B cell (primary cell): ENCODE measurements at regions not wholly inside any gene's neighbourhood (a gene's known extent, or its start where the extent isn't known, plus 50 kb on each side); places are given as distances from the start of the nearest gene placed in this dataset.

ENCODE experiments used
- ATAC-seq: fragments of 200-7000 bp; cut with Tn5 transposase; one replicate; pipeline ENCODE4 v1.10.0; 2021; ENCODE audit warnings: low read depth, mild to moderate bottlenecking, moderate number of reproducible peaks, moderate library complexity
- CTCF ChIA-PET: fragments of 350-600 bp; sonication (Branson Sonifier 250); formaldehyde crosslinking; loops from one replicate; lab custom pipeline; 2021; ENCODE audit warnings: antibody characterized with exemption, inconsistent platforms; lab: Charles Lee
- POLR2A ChIA-PET: fragments of 350-600 bp; sonication (Branson Sonifier 250); formaldehyde crosslinking; loops from one replicate; lab custom pipeline; 2021; ENCODE audit warnings: antibody characterized with exemption; lab: Charles Lee
- DNase-seq: peaks from one replicate; pipeline ENCODE4 v3.0.0; 2013
- H2AFZ ChIP-seq: 2 replicates; pipeline ENCODE4 v1.6.1; 2012; ENCODE audit warnings: mild to moderate bottlenecking, low read depth, low read length; ENCODE audit not compliant: insufficient read depth, poor library complexity, severe bottlenecking
- H3K27ac ChIP-seq, 2 donors: 1 replicate in 1 of 2; 2 replicates in 1 of 2; pipeline ENCODE4 v1.5.1; 2012 to 2013; ENCODE audit warnings: low read length in 2 of 2, mild to moderate bottlenecking in 2 of 2, moderate library complexity in 1 of 2
- H3K27me3 ChIP-seq, 4 experiments: fragments of 200-600 bp in 1 of 4; sonication (generic) in 1 of 4; replicated peaks in 1 of 4; 1 replicate in 2 of 4; 2 replicates in 2 of 4; pipeline versions ENCODE4 v1.6.1 to v1.7.0; 2013 to 2016; ENCODE audit warnings: low read length in 3 of 4, mild to moderate bottlenecking in 2 of 4, mixed read lengths in 1 of 4, moderate library complexity in 1 of 4; ENCODE audit not compliant: insufficient read depth in 4 of 4, control insufficient read depth in 3 of 4; ENCODE audit errors: control extremely low read depth in 1 of 4
- H3K36me3 ChIP-seq, 2 experiments: replicated peaks in 1 of 2; 1 replicate in 1 of 2; 2 replicates in 1 of 2; pipeline versions ENCODE4 v1.6.1 to v1.7.1; 2013; ENCODE audit warnings: low read length in 1 of 2; ENCODE audit not compliant: insufficient read depth in 2 of 2, control insufficient read depth in 1 of 2; ENCODE audit errors: control extremely low read depth in 1 of 2, extremely low read depth in 1 of 2
- H3K4me1 ChIP-seq, 2 donors: fragments of 200-600 bp in 1 of 2; sonication (generic) in 1 of 2; 1 replicate in 1 of 2; 2 replicates in 1 of 2; pipeline versions ENCODE4 v1.5.1 to v1.6.1; 2013 to 2017; ENCODE audit warnings: low read length in 2 of 2; ENCODE audit not compliant: control insufficient read depth in 2 of 2, insufficient read depth in 2 of 2
- H3K4me2 ChIP-seq: replicated peaks from 2 replicates; pipeline ENCODE3; 2012; ENCODE audit warnings: mild to moderate bottlenecking, low read depth, low read length; ENCODE audit not compliant: poor library complexity, severe bottlenecking
- H3K4me3 ChIP-seq, 5 experiments: fragments of 200-600 bp in 1 of 5; sonication (generic) in 1 of 5; 1 replicate in 3 of 5; 2 replicates in 2 of 5; pipeline versions ENCODE4 v1.5.1 to v1.7.0; 2011 to 2016; ENCODE audit warnings: low read length in 4 of 5, mild to moderate bottlenecking in 4 of 5, low read depth in 2 of 5, control low read depth in 1 of 5, moderate library complexity in 1 of 5; ENCODE audit not compliant: insufficient read depth in 1 of 5; ENCODE audit errors: control extremely low read depth in 1 of 5, extremely low read depth in 1 of 5
- H3K79me2 ChIP-seq: fragments of 200-600 bp; sonication (generic); one replicate; pipeline ENCODE4 v1.6.0; 2016; ENCODE audit warnings: low read length; ENCODE audit not compliant: control insufficient read depth, insufficient read depth
- H3K9ac ChIP-seq: fragments of 200-600 bp; sonication (generic); 2 replicates; pipeline ENCODE4 v1.6.1; 2017; ENCODE audit warnings: mild to moderate bottlenecking, low read length, moderate library complexity
- H3K9me3 ChIP-seq, 3 donors: one replicate each; pipeline versions ENCODE4 v1.6.1 to v1.7.1; 2013; ENCODE audit warnings: low read length in 2 of 3; ENCODE audit not compliant: control insufficient read depth in 2 of 3, insufficient read depth in 1 of 3; ENCODE audit errors: control extremely low read depth in 1 of 3
- H4K20me1 ChIP-seq: 2 replicates; pipeline ENCODE4 v1.6.0; 2012; ENCODE audit warnings: mild to moderate bottlenecking, low read length; ENCODE audit not compliant: insufficient read depth, control insufficient read depth, poor library complexity, severe bottlenecking
- H3K27ac Mint-ChIP-seq: one replicate; pipeline ENCODE4 v1.8.0; 2021; ENCODE audit warnings: mixed read lengths
- H3K27me3 Mint-ChIP-seq: one replicate; pipeline ENCODE4 v1.8.0; 2021; ENCODE audit warnings: mixed read lengths
- H3K4me1 Mint-ChIP-seq: one replicate; pipeline ENCODE4 v1.8.0; 2021; ENCODE audit warnings: mixed read lengths
- H3K4me3 Mint-ChIP-seq: one replicate; pipeline ENCODE4 v1.8.0; 2021; ENCODE audit warnings: mixed read lengths
- H3K9me3 Mint-ChIP-seq: one replicate; pipeline ENCODE4 v1.8.0; 2022; ENCODE audit warnings: mixed read lengths; ENCODE audit not compliant: insufficient read depth
- EZH2 ChIP-seq: IDR thresholded peaks from 2 replicates; pipeline ENCODE4 v1.6.1; 2012; ENCODE audit warnings: borderline replicate concordance, low read depth, mild to moderate bottlenecking, moderate library complexity, low read length; ENCODE audit not compliant: insufficient read depth, poor library complexity, severe bottlenecking
- WGBS: methylation state at CpG from one replicate; pipeline ENCODE4 v1.1.5; 2013; ENCODE audit warnings: missing lambda C conversion rate; ENCODE audit not compliant: insufficient coverage; 5-methylcytosine and 5-hydroxymethylcytosine counted together
- intact Hi-C: fragments of 100-400 bp; cut with micrococcal nuclease; formaldehyde crosslinking; loops from one replicate; pipeline ENCODE4 v1.10.0; 2022
- TF ChIP-seq, protein P1 (sequence below): fragments of 200-600 bp; IDR thresholded peaks from one replicate; pipeline ENCODE4 v1.8.0; 2022; ENCODE audit warnings: antibody characterized with exemption, mild to moderate bottlenecking

DNA sequence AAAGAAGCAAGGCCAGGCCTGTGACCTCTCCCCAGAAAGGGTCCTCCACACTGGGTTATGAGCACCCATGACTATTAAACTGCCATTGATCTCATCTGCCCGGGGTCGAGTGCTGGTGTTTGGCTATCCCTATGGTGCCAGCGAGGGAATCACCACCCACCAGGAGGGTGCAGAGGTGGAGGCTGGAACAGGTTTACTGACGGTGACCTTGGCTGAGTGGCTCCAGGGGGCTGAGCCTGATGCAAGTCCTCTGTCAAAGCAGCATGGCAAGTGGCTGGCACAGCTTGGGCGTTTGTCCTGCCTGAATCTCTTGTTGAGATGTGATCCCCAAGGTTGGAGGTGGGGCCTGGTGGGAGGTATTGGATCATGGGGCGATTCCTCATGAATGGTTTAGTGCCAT, 196.4 kb upstream of the HDAC4 start:
- no peaks in the 10 kb centered on the region for H3K27me3 Mint-ChIP-seq
- Histone ChIP-seq H3K9ac (no peak overlapping the region), H3K27me3 (no peaks in the 10 kb centered on the region), H3K27ac (no peak overlapping the region), H2AFZ (no peak overlapping the region), H3K9me3 (peaks cover 0 to 19% (median 0%) of the 10 kb centered on the region in 3 donors), H3K79me2 (no peaks in the 10 kb centered on the region), H3K4me2 (no peak overlapping the region), H3K4me1 (no peaks in the 10 kb centered on the region), H3K4me3 (no peak overlapping the region), H4K20me1 (no peaks in the 10 kb centered on the region), H3K36me3 (no peaks in the 10 kb centered on the region)
- H3K27ac Mint-ChIP-seq: no peak overlapping the region
- intact Hi-C loops: no loop called here
- H3K4me3 Mint-ChIP-seq: no peak overlapping the region
- no peaks in the 10 kb centered on the region for H3K9me3 Mint-ChIP-seq
- DNase-seq (no peak), ATAC-seq (no peak)
- ChIA-PET CTCF (no interaction called here), POLR2A (no interaction called here)
- no peaks in the 10 kb centered on the region for H3K4me1 Mint-ChIP-seq
- TF ChIP-seq, protein P1, sequence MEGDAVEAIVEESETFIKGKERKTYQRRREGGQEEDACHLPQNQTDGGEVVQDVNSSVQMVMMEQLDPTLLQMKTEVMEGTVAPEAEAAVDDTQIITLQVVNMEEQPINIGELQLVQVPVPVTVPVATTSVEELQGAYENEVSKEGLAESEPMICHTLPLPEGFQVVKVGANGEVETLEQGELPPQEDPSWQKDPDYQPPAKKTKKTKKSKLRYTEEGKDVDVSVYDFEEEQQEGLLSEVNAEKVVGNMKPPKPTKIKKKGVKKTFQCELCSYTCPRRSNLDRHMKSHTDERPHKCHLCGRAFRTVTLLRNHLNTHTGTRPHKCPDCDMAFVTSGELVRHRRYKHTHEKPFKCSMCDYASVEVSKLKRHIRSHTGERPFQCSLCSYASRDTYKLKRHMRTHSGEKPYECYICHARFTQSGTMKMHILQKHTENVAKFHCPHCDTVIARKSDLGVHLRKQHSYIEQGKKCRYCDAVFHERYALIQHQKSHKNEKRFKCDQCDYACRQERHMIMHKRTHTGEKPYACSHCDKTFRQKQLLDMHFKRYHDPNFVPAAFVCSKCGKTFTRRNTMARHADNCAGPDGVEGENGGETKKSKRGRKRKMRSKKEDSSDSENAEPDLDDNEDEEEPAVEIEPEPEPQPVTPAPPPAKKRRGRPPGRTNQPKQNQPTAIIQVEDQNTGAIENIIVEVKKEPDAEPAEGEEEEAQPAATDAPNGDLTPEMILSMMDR: no peak
- TF ChIP-seq EZH2: no peak
- 81% methylated on average over 3 of the region's 6 CpGs for WGBS

DNA sequence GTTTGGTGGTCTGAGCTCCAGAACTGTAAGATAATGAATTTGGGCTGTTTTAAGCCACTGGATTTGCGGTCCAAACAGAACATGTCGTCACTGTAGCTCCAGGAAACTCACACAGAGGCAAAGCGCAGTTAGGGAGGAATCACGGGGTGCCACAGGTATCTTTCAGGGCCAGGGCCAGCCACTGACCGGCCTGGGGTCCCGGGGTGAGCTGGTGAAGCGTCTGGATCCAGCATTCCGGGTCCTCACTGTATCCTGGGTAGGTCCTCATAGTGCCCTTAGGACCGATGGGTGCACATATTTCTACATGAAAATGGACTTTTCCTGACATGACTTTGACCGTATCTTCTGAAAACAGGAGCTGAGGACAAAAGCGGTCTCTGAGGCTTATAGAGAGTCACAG, 196.0 kb upstream of the HDAC4 start:
- intact Hi-C loops: no loop called here
- Mint-ChIP-seq H3K27me3 (no peaks in the 10 kb centered on the region), H3K27ac (no peak overlapping the region), H3K9me3 (peaks cover 2% of the 10 kb centered on the region), H3K4me3 (no peak overlapping the region), H3K4me1 (no peaks in the 10 kb centered on the region)
- H3K36me3 ChIP-seq: no peaks in the 10 kb centered on the region
- TF ChIP-seq, protein P1: no peak
- no peak for TF ChIP-seq EZH2
- H3K79me2 ChIP-seq: no peaks in the 10 kb centered on the region
- POLR2A ChIA-PET: no interaction called here
- no peak overlapping the region for H3K9ac ChIP-seq
- WGBS: 81% methylated on average over 11 of the region's 11 CpGs
- no peak overlapping the region for H3K27ac ChIP-seq
- H2AFZ ChIP-seq: no peak overlapping the region
- H3K4me2 ChIP-seq: no peak overlapping the region
- H3K4me1 ChIP-seq: no peaks in the 10 kb centered on the region
- DNase-seq (no peak), ATAC-seq (no peak)
- H3K4me3 ChIP-seq: no peak overlapping the region
- no peaks in the 10 kb centered on the region for H4K20me1 ChIP-seq
- no peaks in the 10 kb centered on the region for H3K27me3 ChIP-seq
- peaks cover 0 to 24% (median 0%) of the 10 kb centered on the region in 3 donors for H3K9me3 ChIP-seq
- CTCF ChIA-PET: no interaction called here
